AG04449 (cell line): ENCODE measurements at regions not wholly inside any gene's neighbourhood (a gene's known extent, or its start where the extent isn't known, plus 50 kb on each side); places are given as distances from the start of the nearest gene placed in this dataset.

Experiments used
- CTCF ChIA-PET: fragments of 350-600 bp; formaldehyde crosslinking; extraction: SDS; loops from one replicate; lab custom pipeline; 2021; ENCODE audit warnings: antibody characterized with exemption; lab: Yijun Ruan, JAX
- POLR2A ChIA-PET: fragments of 400-600, 350-600 bp; formaldehyde crosslinking; extraction: SDS; loops from one replicate; lab custom pipeline; 2020; ENCODE audit warnings: antibody characterized with exemption, inconsistent platforms; lab: Yijun Ruan, JAX
- DNase-seq: peaks from one replicate; pipeline ENCODE4 v3.0.0-alpha.2; 2010; ENCODE audit warnings: low read depth, low spot score
- H3K4me3 ChIP-seq: 2 replicates; pipeline ENCODE4 v1.5.1; 2011; ENCODE audit warnings: low read depth, mild to moderate bottlenecking, control low read depth, low read length
- TF ChIP-seq, protein P1 (sequence below): IDR thresholded peaks from one replicate; pipeline ENCODE4 v1.5.1; 2011; ENCODE audit warnings: mild to moderate bottlenecking, moderate library complexity, low read length, control low read depth, inconsistent platforms; ENCODE audit not compliant: insufficient read depth; ENCODE audit errors: missing control alignments

DNA sequence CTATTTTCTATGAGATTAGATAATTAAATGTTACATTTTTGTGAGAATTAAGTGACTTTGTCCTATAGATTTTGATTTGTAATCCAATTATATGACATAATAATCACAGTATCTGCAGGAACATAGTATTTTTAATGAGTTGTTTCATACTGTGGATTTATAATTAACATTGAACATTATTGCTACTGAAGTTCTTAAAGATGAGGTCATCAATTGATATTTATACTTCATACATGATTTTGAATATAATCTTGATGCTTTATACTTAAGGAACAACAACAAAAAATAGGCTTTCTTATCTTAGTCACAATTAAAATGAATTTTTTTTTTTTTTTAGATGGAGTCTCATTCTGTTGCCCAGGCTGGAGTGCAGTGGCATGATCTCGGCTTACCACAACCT lies 846.6 kb downstream of the SI start:
- ChIA-PET CTCF (no interaction called here), POLR2A (no interaction called here)
- no peak overlapping the region for H3K4me3 ChIP-seq
- TF ChIP-seq, protein P1, sequence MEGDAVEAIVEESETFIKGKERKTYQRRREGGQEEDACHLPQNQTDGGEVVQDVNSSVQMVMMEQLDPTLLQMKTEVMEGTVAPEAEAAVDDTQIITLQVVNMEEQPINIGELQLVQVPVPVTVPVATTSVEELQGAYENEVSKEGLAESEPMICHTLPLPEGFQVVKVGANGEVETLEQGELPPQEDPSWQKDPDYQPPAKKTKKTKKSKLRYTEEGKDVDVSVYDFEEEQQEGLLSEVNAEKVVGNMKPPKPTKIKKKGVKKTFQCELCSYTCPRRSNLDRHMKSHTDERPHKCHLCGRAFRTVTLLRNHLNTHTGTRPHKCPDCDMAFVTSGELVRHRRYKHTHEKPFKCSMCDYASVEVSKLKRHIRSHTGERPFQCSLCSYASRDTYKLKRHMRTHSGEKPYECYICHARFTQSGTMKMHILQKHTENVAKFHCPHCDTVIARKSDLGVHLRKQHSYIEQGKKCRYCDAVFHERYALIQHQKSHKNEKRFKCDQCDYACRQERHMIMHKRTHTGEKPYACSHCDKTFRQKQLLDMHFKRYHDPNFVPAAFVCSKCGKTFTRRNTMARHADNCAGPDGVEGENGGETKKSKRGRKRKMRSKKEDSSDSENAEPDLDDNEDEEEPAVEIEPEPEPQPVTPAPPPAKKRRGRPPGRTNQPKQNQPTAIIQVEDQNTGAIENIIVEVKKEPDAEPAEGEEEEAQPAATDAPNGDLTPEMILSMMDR: no peak
- DNase-seq: no peak

DNA sequence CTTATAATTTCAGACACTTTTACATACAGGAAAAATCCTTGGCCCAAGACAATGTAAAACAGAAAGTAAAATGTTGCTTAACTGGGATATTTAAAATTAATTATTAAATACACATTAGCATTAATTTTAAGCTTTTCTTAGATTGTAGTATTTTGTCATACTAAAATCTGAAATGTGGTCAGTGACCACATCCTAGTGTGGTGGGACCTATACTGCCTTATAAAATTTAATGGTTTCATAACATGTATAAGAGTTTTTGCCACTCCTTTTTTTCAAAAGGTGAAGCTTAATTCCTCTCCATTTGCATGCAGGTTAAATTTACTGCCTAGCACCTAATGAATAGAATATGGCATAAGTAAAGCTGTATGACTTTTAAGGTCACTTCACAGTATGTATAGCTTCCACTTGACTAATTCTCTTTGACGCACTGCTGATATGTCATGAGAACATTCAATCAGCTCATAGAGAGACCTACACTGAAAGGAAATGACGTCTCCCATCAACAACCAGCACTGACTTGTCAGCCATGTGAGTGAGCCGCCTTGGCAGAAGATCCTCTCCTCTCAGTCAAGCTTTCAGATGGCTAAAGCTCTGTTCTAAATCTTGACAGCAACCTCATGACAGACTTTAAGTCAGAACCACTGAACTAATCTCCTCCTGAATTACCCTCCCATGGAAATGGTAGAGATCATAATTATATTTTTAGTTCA lies 847.8 kb downstream of the SI start:
- H3K4me3 ChIP-seq: no peak overlapping the region
- POLR2A ChIA-PET: no interaction called here
- TF ChIP-seq, protein P1: no peak
- CTCF ChIA-PET: no interaction called here
- no peak for DNase-seq

DNA sequence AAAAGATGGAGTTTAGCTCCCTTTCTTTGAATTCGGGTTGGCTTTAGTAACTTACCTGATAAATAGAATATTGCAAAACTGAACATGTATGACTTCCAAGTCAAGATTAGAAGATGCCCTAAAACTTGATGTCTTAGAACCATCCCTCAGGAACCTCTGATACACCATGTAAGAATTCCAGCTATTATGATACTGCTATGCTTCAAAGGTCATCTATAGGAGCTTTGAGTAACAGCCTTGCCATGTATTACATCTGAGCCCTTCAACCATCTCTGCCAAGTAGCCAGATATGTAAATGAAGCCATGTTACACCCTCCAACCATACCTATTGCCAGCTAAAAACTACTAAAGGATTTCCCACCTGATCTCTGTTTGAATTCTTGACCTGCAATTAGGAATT lies 854.2 kb downstream of the SI start:
- TF ChIP-seq, protein P1: no peak
- POLR2A ChIA-PET: no interaction called here
- no peak for DNase-seq
- CTCF ChIA-PET: no interaction called here
- H3K4me3 ChIP-seq: no peak overlapping the region

DNA sequence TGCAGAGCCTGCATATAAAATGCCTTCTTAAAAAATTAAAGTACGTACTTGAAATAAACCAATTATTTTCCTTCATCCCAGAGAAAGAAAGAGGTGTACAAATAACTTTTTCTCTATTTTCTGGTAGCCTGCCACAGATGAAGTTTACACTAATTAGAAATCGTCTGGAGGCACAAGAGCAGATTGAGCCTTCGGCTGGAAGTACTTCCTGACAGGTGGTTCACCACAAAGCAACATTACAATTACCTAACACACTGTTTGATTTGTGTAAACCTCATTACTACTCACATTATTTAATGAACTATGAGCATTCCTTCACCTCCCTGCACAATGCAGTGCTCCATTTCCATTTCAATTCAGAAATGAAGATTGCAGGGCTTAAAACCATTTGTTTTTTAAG lies 856.1 kb downstream of the SI start:
- DNase-seq: no peak
- CTCF ChIA-PET: no interaction called here

DNA sequence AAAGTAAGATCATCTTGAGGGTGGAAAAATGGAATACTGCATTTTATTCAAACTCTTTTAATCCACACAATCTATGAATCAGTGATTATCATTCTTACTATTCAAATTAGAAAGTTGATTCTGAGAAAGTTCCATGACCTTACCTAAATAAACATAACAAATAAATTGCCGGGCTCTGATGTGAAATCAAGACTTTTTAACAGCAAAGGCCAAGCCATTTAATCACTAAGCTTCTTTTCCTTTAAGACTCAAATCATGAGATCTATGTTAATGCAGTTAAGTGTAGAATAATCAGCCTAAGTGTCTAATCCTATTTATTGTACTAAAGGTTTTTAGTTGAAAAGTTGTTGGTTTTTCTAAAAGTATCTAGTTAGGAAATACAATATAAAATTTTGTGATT lies 857.0 kb downstream of the SI start:
- no peak overlapping the region for H3K4me3 ChIP-seq
- TF ChIP-seq, protein P1: no peak
- POLR2A ChIA-PET: no interaction called here
- no peak for DNase-seq
- CTCF ChIA-PET: no interaction called here

More for the DNA sequence above, 856.1 kb downstream of the SI start:
- POLR2A ChIA-PET: no interaction called here
- TF ChIP-seq, protein P1: no peak
- H3K4me3 ChIP-seq: no peak overlapping the region

DNA sequence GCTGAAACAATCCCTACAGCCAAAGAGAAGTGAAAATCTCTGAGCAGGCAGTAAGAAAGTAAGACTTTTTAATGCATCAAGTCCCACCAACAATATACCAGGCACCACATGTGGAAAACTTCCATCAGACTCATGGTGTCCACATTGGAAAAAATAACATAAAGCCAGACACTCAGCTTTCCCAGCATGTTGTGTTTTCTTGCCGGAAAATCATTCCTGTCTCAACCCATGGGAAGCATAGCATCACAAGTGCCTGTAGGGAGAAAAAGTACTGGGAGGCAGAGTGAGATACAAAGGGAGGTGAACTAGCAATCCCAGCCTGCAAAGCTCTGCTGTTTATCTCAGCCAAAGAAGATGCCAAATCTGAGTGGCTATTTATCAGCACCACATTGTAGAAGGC lies 868.9 kb downstream of the SI start:
- no peak for DNase-seq
- POLR2A ChIA-PET: no interaction called here
- CTCF ChIA-PET: no interaction called here
- no peak overlapping the region for H3K4me3 ChIP-seq
- TF ChIP-seq, protein P1: no peak
